HG03103 (cell line): ENCODE measurements at regions not wholly inside any gene's neighbourhood (a gene's known extent, or its start where the extent isn't known, plus 50 kb on each side); places are given as distances from the start of the nearest gene placed in this dataset.

Experiments
- ATAC-seq: cut with Tn5 transposase; IDR thresholded peaks from one replicate; pipeline ENCODE4 v1.9.1; 2021; ENCODE audit warnings: low read depth; ENCODE audit not compliant: unreplicated experiment

- no peak for ATAC-seq
Observed at GRCh38 chr10:8902926-8903325, 848.4 kb downstream of the GATA3 start.

- no peak for ATAC-seq
Observed at GRCh38 chr10:8908013-8908412, 853.5 kb downstream of the GATA3 start.

- no peak for ATAC-seq
Observed at GRCh38 chr10:8910314-8910713, 855.8 kb downstream of the GATA3 start.

- no peak for ATAC-seq
Observed at GRCh38 chr10:8911032-8911431, 856.5 kb downstream of the GATA3 start.

GRCh38 chr10:8912108-8912507 is 857.6 kb downstream of the GATA3 start:
- ATAC-seq = no peak

- ATAC-seq = no peak
Observed at GRCh38 chr10:8913720-8914119, 859.2 kb downstream of the GATA3 start.

- no peak for ATAC-seq
Observed at GRCh38 chr10:8919280-8919679, 864.8 kb downstream of the GATA3 start.

GRCh38 chr10:8921568-8921967 is 867.1 kb downstream of the GATA3 start:
- ATAC-seq = no peak

- ATAC-seq = no peak
Observed at GRCh38 chr10:8923096-8923495, 868.6 kb downstream of the GATA3 start.

- no peak for ATAC-seq
Observed at GRCh38 chr10:8927705-8928104, 873.2 kb downstream of the GATA3 start.

GRCh38 chr10:8946451-8946850 is 892.0 kb downstream of the GATA3 start:
- no peak for ATAC-seq

- no peak for ATAC-seq
Observed at GRCh38 chr10:8950978-8951377, 896.5 kb downstream of the GATA3 start.

- ATAC-seq = no peak
Observed at GRCh38 chr10:8951440-8952089, 897.1 kb downstream of the GATA3 start.

GRCh38 chr10:8956400-8956799 is 901.9 kb downstream of the GATA3 start:
- no peak for ATAC-seq

- no peak for ATAC-seq
Observed at GRCh38 chr10:8962249-8962648, 907.8 kb downstream of the GATA3 start.

GRCh38 chr10:8967061-8967460 is 912.6 kb downstream of the GATA3 start:
- no peak for ATAC-seq

- ATAC-seq = no peak
Observed at GRCh38 chr10:8969853-8970252, 915.4 kb downstream of the GATA3 start.

- ATAC-seq = no peak
Observed at GRCh38 chr10:8975535-8975934, 921.0 kb downstream of the GATA3 start.

GRCh38 chr10:8978100-8978499 is 923.6 kb downstream of the GATA3 start:
- ATAC-seq = no peak

GRCh38 chr10:8979976-8980375 is 925.5 kb downstream of the GATA3 start:
- no peak for ATAC-seq

- no peak for ATAC-seq
Observed at GRCh38 chr10:8981277-8981676, 926.8 kb downstream of the GATA3 start.

- ATAC-seq = no peak
Observed at GRCh38 chr10:8985651-8986050, 931.2 kb downstream of the GATA3 start.

GRCh38 chr10:8986975-8987374 is 932.5 kb downstream of the GATA3 start:
- no peak for ATAC-seq
